DOHH2 (cell line): ENCODE measurements at regions not wholly inside any gene's neighbourhood (a gene's known extent, or its start where the extent isn't known, plus 50 kb on each side); places are given as distances from the start of the nearest gene placed in this dataset.

Experiments used
- EZH2phosphoT487 ChIP-seq: fragments of 200-600 bp; sonication (generic); IDR thresholded peaks from 2 replicates; pipeline ENCODE4 v1.6.1; 2017; ENCODE audit warnings: borderline replicate concordance, mild to moderate bottlenecking, antibody characterized with exemption, low read length, moderate library complexity, mixed read lengths
- TF ChIP-seq, protein P1 (sequence below): fragments of 200-600 bp; sonication (generic); IDR thresholded peaks from one replicate; pipeline ENCODE4 v1.5.1; 2014; ENCODE audit warnings: antibody characterized with exemption, mild to moderate bottlenecking, low read depth, low read length; ENCODE audit not compliant: poor library complexity, severe bottlenecking

DNA sequence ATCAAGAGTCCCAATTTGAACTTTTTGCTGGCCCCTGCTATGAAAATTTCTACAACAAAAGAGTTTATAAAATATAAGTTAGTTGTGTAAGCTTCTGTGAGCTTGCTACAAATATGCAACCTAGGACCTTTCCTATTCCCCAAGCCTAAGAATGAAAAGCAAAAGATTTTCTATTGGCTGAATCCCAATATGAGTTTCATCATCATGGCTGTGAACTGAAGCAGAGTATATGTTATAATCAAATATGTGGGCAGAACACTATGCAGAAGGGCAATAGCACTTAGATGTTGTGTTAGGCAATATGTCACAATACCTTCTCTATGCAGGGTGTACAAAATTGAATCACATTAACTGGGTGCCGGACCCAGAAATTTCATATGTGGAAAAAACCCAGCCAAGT is 1018.3 kb upstream of the AMELY start:
- TF ChIP-seq, protein P1, sequence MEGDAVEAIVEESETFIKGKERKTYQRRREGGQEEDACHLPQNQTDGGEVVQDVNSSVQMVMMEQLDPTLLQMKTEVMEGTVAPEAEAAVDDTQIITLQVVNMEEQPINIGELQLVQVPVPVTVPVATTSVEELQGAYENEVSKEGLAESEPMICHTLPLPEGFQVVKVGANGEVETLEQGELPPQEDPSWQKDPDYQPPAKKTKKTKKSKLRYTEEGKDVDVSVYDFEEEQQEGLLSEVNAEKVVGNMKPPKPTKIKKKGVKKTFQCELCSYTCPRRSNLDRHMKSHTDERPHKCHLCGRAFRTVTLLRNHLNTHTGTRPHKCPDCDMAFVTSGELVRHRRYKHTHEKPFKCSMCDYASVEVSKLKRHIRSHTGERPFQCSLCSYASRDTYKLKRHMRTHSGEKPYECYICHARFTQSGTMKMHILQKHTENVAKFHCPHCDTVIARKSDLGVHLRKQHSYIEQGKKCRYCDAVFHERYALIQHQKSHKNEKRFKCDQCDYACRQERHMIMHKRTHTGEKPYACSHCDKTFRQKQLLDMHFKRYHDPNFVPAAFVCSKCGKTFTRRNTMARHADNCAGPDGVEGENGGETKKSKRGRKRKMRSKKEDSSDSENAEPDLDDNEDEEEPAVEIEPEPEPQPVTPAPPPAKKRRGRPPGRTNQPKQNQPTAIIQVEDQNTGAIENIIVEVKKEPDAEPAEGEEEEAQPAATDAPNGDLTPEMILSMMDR, result no peak
- no peak for TF ChIP-seq EZH2phosphoT487
